ENCODE measurements at regions not wholly inside any gene's neighbourhood (a gene's known extent, or its start where the extent isn't known, plus 50 kb on each side); places are given as distances from the start of the nearest gene placed in this dataset.

DNA sequence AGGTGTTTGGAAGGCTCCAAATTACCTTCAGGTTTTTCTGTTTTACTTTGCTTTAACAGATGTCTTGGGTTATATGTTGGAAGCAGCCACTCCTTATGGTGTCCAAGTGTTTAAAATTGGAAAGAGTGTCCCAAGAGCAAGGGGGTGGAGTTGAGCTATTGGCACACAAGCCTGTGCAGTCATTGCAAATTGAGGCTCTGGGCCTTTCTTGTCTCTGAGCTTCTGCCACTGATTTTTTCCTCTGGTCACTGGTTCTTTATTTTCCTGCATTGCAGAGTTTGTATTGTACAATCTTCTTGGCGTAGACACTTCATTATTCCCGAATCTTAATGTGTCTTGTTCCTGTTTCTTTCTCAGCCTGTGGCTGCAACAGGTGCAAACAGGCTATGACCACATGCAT is 598.8 kb downstream of the RNF144B start:
- Histone ChIP-seq H3K36me3 (no peaks in the 10 kb centered on the region), H3K27me3 (no peaks in the 10 kb centered on the region), H3K9me3 (no peaks in the 10 kb centered on the region), H3K27ac (replicated peaks in 1 of 4) (no peak overlapping the region), H3K4me3 (no peak overlapping the region), H3K4me1 (peaks cover 3 to 47% (median 23%) of the 10 kb centered on the region in 4 donors)
- intact Hi-C loops (cut with DNase I) = no loop called here
- TF ChIP-seq POLR2A (IDR thresholded peaks at IDR 0.05; ENCODE audit: low read depth) (no peak), EP300 (IDR thresholded peaks at IDR 0.05) (no peak), CTCF (IDR thresholded peaks at IDR 0.05) (no peak), POLR2AphosphoS5 (IDR thresholded peaks at IDR 0.05) (no peak)
- DNase-seq (ENCODE audit: extremely low spot score) = no peak
- WGBS = 72% methylated on average over 2 of the region's 2 CpGs

DNA sequence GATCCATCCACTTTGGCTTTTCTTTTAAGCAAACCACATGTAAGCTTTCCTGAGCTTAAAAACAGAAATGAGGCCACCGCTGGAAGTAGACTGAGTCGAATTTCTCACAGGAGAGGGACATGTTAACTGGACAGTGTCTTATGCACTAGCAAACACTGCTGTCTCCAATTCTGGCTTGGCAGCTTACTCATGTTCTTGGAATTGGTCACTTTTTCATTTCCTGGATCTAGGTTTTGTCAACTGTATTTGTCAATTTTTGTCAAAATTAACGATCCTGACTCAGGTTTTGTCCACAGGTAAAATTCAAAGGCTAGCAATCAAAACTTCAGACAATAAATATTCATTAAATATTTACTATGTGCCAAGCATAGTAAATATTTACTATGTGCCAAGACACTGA is 601.5 kb downstream of the RNF144B start:
- no peak for TF ChIP-seq CTCF (IDR thresholded peaks at IDR 0.05)
- no peak for TF ChIP-seq POLR2A (IDR thresholded peaks at IDR 0.05; ENCODE audit: low read depth)
- TF ChIP-seq EP300 (IDR thresholded peaks at IDR 0.05) = no peak
- intact Hi-C loops (cut with DNase I) = no loop called here
- no peak for DNase-seq (ENCODE audit: extremely low spot score)
- WGBS = 83% methylated on average over 3 of the region's 3 CpGs
- H3K4me3 ChIP-seq = no peak overlapping the region
- no peaks in the 10 kb centered on the region for H3K36me3 ChIP-seq
- no peaks in the 10 kb centered on the region for H3K9me3 ChIP-seq
- peaks cover 0 to 31% (median 14%) of the 10 kb centered on the region in 4 donors for H3K4me1 ChIP-seq
- no peak overlapping the region for H3K27ac ChIP-seq (replicated peaks in 1 of 4)
- H3K27me3 ChIP-seq = no peaks in the 10 kb centered on the region

DNA sequence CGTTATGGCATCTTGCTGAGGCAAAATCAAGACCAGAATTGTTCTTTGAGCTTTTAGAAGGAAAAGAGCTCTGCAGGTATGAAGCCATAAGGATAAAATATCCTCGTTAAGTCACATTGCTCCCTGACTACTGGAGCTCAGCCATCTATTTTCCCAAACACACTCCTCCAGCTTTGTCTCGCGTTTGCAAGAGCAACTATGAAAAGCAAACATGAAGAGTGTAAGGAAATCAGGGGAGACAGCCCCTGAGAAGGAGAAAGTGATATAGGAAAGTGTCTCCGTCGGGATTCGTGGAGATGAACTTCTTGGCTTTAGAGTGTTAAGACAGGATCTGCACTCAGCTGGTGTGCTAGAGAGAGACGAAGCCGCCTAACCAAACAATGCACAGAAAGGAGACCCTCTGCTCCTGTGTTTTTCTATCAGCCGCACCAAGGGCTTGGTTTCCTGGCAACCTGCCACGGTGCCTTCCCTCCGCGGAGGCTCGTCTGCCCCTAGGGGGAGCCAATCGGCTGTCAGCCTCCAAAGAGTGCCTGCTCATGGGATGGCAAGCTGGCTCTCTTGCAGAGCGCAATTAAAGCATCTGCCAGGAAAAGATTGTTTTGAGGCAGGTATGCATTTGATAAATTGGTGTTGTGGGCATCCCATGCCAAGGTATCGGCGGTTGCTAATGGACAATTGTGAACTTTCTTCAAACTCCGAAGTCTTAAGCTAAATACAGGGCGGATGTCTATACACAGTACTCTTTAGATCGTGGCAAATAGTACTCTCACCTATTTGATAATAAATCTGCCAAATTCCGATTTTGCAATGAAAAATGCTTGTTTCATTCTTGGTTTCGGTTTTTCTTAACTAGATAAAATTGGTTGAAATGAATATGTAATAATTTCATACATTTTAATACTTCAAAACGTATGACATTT is 603.2 kb downstream of the RNF144B start:
- WGBS = 48% methylated on average over 24 of the region's 24 CpGs
- intact Hi-C loops (cut with DNase I) = loop anchor here (10.0 kb wide), 1 partner anchor 864 kb away; no protein-coding TSS in a partner anchor
- peak; percentile 48 to 64 (median 52) for TF ChIP-seq CTCF (IDR thresholded peaks at IDR 0.05)
- no peak for TF ChIP-seq POLR2A (IDR thresholded peaks at IDR 0.05; ENCODE audit: low read depth)
- Histone ChIP-seq H3K9me3 (no peaks in the 10 kb centered on the region), H3K27ac (replicated peaks in 1 of 4) (no peak overlapping the region), H3K36me3 (no peaks in the 10 kb centered on the region), H3K4me1 (peaks cover 0 to 31% (median 14%) of the 10 kb centered on the region in 4 donors), H3K27me3 (no peaks in the 10 kb centered on the region), H3K4me3 (peak overlapping the region in 3 of 4 donors; percentile 10 to 24 (median 19))
- DNase-seq (ENCODE audit: extremely low spot score) = no peak

- Histone ChIP-seq H3K27ac (replicated peaks in 1 of 4) (no peak overlapping the region), H3K9me3 (peaks cover 0 to 10% (median 2%) of the 10 kb centered on the region in 4 donors), H3K4me3 (no peak overlapping the region), H3K36me3 (no peaks in the 10 kb centered on the region), H3K4me1 (no peaks in the 10 kb centered on the region), H3K27me3 (no peaks in the 10 kb centered on the region)
- 50% methylated on average over 2 of the region's 2 CpGs for WGBS
- no peak for DNase-seq (ENCODE audit: extremely low spot score)
- no peak for TF ChIP-seq POLR2A (IDR thresholded peaks at IDR 0.05; ENCODE audit: low read depth)
- TF ChIP-seq CTCF (IDR thresholded peaks at IDR 0.05) = peak; percentile 36 to 56 (median 44)
- intact Hi-C loops (cut with DNase I) = loop anchor here (10.0 kb wide), 1 partner anchor 857 kb away; no protein-coding TSS in a partner anchor
Observed at GRCh38 chr6:18997375-18997826, 610.3 kb downstream of the RNF144B start.

Data from esophagus muscularis mucosa (tissue), 4 donors.